GM12891 (cell line): ENCODE measurements at regions not wholly inside any gene's neighbourhood (a gene's known extent, or its start where the extent isn't known, plus 50 kb on each side); places are given as distances from the start of the nearest gene placed in this dataset.

ENCODE experiments used
- POLR2A ChIP-seq: IDR thresholded peaks from 2 replicates; pipeline ENCODE4 v1.6.1; 2011; ENCODE audit warnings: low read depth, low read length, control low read depth
- POLR2AphosphoS5 ChIP-seq: IDR thresholded peaks from 2 replicates; pipeline ENCODE4 v1.6.1; 2011; ENCODE audit warnings: low read depth, low read length, control low read depth
- POU2F2 ChIP-seq: IDR thresholded peaks from 2 replicates; pipeline ENCODE4 v1.6.1; 2011; ENCODE audit warnings: low read depth, mild to moderate bottlenecking, control low read depth, low read length, moderate library complexity

DNA sequence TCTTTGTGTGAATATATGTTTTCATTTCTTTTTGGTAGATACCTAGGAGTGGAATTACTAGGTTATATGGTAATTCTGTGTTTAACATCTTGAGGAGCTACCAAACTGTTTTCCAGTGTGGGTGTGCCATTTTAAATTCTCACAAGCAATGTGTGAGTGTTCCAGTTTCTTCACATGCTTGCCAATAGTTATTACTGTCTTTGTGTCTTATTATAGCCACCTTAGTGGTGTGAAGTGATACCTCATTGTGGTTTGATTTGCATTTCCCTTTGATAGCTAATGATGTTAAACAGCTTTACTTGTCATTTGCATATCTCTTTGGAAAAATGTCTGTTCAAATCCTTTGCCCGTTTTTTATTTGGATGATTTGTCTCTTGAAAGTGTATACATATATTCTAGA is 513.0 kb downstream of the TMEM38B start:
- TF ChIP-seq POLR2A (no peak), POLR2AphosphoS5 (no peak), POU2F2 (no peak)
